ENCODE measurements at regions not wholly inside any gene's neighbourhood (a gene's known extent, or its start where the extent isn't known, plus 50 kb on each side); places are given as distances from the start of the nearest gene placed in this dataset.

DNA sequence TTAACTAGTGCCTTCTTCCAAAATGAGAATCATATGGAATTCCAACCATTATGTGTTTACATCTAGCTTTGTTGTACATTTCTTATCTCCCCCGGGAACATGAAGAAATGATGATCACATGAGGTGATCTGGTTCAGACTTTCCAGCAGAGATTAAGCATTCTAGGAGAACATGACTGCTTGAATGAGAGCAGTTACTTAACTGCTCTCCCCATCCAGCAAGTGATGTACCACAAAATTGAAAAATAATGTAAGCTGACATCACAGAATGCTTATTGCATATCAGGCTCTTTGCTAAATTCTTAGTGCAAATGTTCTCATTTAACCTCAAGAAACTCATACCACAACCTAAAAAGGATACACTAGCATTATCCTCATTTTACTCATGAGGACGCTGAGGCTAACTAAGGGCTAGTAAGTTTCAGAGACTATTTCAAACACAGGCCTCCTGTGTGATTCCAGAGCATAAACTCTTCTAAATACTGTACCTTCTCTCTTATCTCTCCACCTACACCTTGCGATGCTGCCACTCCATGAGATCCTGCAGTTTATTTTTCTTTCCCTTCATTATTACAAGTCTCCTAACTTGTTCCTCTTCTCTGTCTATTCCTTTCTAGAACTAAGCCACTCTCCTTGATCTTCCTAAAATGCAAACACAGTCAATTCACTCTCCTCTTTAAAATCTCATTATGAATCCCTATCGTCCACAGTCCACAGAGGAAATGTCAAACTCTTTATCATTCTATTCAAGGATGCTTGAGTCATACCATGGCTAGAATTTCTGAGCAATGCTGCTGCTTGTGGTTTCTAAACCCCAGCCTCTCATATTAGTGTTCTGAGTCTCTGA, 1224.8 kb upstream of the ZEB2 start:
- ATAC-seq = no peak
- TF ChIP-seq, protein P1, sequence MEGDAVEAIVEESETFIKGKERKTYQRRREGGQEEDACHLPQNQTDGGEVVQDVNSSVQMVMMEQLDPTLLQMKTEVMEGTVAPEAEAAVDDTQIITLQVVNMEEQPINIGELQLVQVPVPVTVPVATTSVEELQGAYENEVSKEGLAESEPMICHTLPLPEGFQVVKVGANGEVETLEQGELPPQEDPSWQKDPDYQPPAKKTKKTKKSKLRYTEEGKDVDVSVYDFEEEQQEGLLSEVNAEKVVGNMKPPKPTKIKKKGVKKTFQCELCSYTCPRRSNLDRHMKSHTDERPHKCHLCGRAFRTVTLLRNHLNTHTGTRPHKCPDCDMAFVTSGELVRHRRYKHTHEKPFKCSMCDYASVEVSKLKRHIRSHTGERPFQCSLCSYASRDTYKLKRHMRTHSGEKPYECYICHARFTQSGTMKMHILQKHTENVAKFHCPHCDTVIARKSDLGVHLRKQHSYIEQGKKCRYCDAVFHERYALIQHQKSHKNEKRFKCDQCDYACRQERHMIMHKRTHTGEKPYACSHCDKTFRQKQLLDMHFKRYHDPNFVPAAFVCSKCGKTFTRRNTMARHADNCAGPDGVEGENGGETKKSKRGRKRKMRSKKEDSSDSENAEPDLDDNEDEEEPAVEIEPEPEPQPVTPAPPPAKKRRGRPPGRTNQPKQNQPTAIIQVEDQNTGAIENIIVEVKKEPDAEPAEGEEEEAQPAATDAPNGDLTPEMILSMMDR (IDR thresholded peaks at IDR 0.05) = no peak
- no peak for DNase-seq
- no peaks in the 10 kb centered on the region for H3K36me3 ChIP-seq (ENCODE audit: low read depth)
- no peak overlapping the region for H3K4me3 ChIP-seq
- no peaks in the 10 kb centered on the region for H3K4me1 ChIP-seq (ENCODE audit: low read depth)
- intact Hi-C loops (cut with DNase I, micrococcal nuclease) = no loop called here
- H3K9me3 ChIP-seq = no peaks in the 10 kb centered on the region

DNA sequence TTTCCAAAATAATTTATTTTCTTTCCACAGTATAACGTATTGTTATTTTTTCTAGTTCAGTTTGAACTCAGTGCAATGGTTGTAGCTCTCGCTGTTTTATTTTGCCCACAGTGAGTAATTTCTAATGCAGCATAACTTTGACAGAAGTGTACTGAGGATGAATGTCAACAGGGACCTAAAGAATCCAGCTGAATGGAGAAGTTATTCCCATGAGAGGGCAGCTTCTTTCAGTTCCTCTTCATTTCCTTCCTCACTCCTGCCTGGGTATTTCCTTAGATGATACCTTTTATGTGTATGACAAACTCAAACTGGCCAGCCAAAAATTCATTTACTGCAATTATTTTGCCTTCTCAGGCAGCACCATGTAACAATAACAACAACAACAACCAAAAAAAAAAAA, 1223.1 kb upstream of the ZEB2 start:
- DNase-seq (no peak), ATAC-seq (no peak)
- TF ChIP-seq, protein P1 (IDR thresholded peaks at IDR 0.05) = no peak
- H3K9me3 ChIP-seq = no peaks in the 10 kb centered on the region
- no peak overlapping the region for H3K4me3 ChIP-seq
- no peaks in the 10 kb centered on the region for H3K36me3 ChIP-seq (ENCODE audit: low read depth)
- intact Hi-C loops (cut with DNase I, micrococcal nuclease) = no loop called here
- no peaks in the 10 kb centered on the region for H3K4me1 ChIP-seq (ENCODE audit: low read depth)

DNA sequence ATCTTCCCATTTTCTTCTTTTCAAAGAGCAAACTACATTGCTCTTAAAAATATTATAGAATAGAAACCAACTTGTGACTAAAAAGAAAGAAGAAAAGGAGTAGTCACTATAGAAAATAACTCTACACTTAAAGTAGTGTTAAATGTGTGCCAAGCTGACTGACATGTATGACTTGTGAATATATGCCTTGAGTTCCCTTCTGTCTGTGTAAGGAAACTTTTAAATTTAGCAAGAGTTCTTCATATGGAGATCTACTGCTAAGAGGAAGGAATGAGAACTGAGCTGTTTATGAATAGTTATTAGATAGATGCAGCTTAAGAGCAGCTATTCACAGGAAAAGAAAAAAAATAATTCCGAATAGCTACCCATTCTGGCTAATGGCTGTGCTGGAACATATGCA, 1221.7 kb upstream of the ZEB2 start:
- Histone ChIP-seq H3K36me3 (ENCODE audit: low read depth) (no peaks in the 10 kb centered on the region), H3K4me1 (ENCODE audit: low read depth) (no peaks in the 10 kb centered on the region), H3K9me3 (no peaks in the 10 kb centered on the region), H3K4me3 (no peak overlapping the region)
- no peak for ATAC-seq
- DNase-seq = no peak
- intact Hi-C loops (cut with DNase I, micrococcal nuclease) = no loop called here
- TF ChIP-seq, protein P1 (IDR thresholded peaks at IDR 0.05) = no peak

DNA sequence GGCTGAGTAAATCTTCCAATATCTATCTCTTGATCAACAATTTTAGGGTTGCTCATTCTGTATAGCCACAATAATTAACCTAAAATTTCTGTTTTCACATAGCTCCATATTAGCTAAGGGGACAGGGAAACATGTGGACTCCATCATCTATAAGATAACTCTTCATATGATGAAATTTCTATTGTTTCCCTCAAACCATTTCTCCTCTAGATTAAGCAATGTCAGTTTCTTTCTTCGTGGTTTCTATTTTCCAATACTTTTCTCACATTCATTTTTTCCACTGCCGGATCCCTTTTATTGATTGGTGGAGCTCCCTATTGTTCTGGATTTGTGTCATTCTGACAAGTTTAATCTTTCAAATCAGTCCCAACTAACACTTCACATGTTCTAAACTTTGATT, 1221.3 kb upstream of the ZEB2 start:
- H3K36me3 ChIP-seq (ENCODE audit: low read depth) = no peaks in the 10 kb centered on the region
- TF ChIP-seq, protein P1 (IDR thresholded peaks at IDR 0.05) = no peak

DNA sequence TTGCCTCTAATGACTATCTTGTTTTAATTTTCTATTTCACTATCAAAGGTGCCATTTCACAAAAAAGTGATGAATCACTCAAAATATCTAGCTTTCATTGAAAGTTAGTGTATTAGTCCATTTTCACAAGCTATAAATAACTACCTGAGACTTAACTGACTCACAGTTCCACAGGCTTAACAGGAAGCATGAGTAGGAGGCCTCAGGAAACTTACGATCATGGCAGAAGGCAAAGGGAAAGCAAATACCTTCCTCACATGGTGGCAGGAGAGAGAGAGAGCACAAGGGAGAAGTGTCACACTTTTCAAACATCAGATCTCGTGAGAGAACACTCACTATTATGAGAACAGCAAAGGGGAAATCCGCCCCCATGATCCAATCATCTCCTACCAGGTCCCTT, 1220.4 kb upstream of the ZEB2 start:
- intact Hi-C loops (cut with DNase I, micrococcal nuclease) = no loop called here
- DNase-seq (no peak), ATAC-seq (no peak)
- Histone ChIP-seq H3K4me3 (no peak overlapping the region), H3K4me1 (ENCODE audit: low read depth) (no peaks in the 10 kb centered on the region), H3K9me3 (no peaks in the 10 kb centered on the region), H3K36me3 (ENCODE audit: low read depth) (no peaks in the 10 kb centered on the region)
- TF ChIP-seq, protein P1 (IDR thresholded peaks at IDR 0.05) = no peak

More for the DNA sequence above, 1221.3 kb upstream of the ZEB2 start:
- intact Hi-C loops (cut with DNase I, micrococcal nuclease) = no loop called here
- no peak overlapping the region for H3K4me3 ChIP-seq
- H3K4me1 ChIP-seq (ENCODE audit: low read depth) = no peaks in the 10 kb centered on the region
- DNase-seq (no peak), ATAC-seq (no peak)
- no peaks in the 10 kb centered on the region for H3K9me3 ChIP-seq

All from mucosa of descending colon (tissue), 3 donors.